Inferior parietal cortex (tissue), 1 donor: ENCODE measurements at regions not wholly inside any gene's neighbourhood (a gene's known extent, or its start where the extent isn't known, plus 50 kb on each side); places are given as distances from the start of the nearest gene placed in this dataset.
"Not testable (repeated sequence)": the region's sequence is repeated elsewhere in the genome, so short reads cannot be mapped to it uniquely, and the experiment has no call there.

Experiments
- DNase-seq: peaks from one replicate; pipeline ENCODE4 v3.0.0-alpha.2; 2016; ENCODE audit errors: extremely low spot score

GRCh38 chr4:133324491-133324890 lies 175.4 kb downstream of the PCDH10 start:
- DNase-seq: no peak

DNA sequence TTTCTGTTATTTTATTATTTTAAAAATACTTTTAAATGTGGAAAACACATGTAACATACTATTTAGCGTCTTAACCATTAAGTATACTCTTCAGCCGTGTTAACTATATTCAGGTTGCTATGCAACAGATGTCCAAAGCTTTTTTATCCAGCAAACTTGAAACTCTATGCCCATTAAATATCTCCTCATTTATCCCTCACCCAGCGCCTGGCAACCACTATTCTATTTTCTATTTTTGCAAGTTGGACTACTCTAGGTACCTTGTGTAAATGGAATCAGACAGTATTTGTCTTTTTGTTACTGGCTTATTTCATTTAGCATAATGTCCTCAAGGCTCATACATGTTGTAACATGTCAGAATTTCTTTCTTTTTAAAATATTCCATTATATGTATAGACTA lies 174.6 kb downstream of the PCDH10 start:
- DNase-seq: no peak

DNA sequence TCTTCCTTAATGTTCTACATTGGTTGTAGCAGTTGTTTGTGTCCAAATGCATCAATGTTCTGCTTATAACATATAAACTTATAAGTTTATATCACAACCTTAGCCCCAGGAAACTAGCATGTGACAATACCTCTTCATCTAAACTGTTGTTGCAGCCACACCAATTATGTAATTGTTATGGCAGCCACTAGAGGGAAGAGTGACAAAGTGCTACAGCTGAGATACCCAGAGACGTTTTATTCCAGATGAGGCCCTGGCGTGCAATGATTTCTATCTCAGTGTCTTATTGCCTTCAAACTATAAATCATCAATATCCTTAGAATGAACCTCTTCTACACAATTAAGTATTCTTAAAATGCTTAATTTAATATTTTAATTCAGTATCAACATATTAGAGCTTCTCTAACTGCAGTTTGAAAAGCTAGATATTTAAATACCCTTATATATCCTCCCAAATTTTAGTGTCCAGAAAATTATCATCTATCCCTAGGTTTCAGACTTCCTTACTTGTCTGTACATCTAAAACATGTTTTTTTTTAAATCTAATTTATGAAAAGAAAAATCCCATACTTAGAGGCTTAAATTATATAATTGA lies 171.6 kb downstream of the PCDH10 start:
- peak; percentile 44 for DNase-seq

- DNase-seq: peak; percentile 51
Observed at GRCh38 chr4:133316909-133317308, 167.8 kb downstream of the PCDH10 start.

- no peak for DNase-seq
Observed at GRCh38 chr4:133314991-133315390, 165.9 kb downstream of the PCDH10 start.

GRCh38 chr4:133287396-133287795 lies 138.3 kb downstream of the PCDH10 start:
- no peak for DNase-seq

DNA sequence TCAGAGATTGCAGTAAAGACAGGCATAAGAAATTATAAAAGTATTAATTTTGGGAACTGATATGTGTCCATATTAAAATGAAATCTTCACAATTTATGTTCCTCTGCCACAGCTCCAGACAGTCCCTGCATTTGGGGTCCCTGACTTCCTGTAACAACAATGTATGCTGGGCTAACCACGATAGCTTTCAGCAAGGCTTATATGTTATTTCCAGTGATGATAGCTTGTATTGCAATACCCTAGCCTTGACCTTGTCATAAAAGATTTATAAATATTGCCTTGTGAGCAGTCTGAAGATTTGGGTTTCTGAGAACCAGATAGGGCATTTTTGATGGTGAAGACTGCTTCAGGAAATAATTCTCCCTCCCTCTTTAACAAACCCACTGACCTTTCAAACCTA lies 129.5 kb downstream of the PCDH10 start:
- DNase-seq: no peak

DNA sequence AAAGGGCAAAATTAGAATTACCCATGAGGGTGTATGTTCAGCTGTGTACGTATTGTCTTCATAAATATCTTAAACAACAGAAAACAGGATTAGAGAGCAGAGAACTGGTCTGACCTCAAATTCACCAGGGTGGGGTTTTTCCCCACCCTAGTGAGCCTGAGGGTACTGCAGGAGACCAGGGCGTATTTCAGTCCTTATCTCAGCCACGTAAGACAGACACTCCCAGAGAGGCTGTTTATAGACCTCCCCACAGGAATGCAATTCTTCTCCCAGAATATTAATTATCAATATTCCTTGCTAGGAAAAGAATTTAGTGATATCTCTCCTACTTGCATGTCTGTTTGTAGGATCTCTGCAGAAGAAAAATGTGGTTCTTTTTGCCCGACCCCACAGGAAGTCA lies 128.8 kb downstream of the PCDH10 start:
- DNase-seq: not testable (repeated sequence)

GRCh38 chr4:133275246-133275645 lies 126.2 kb downstream of the PCDH10 start:
- DNase-seq: no peak

GRCh38 chr4:133273401-133273800 lies 124.3 kb downstream of the PCDH10 start:
- no peak for DNase-seq

DNA sequence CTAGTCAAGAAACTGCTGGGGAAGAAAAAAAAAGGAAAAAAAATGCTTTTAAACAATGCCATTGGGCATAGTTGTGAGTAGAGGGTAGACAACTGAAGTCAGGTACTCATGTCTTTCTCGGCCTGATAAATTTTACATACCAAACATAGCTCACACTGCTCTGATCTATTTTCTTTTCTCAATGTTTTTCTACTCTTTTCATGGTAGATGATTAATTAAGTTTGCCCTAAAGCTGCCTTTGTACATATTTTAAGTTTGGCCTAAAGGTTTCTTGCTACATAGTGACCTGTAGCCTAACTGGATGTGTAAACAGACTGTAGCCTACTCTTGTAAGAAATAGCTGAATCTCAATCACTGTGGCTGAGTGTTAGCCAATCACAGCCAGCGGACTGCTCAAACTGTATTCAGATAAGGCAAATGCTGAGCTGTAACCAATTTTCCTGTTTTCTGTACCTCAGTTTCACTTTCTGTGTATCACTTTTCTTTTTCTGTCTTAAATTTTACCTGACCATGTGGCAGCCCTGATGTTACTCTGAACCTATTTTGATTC lies 121.0 kb downstream of the PCDH10 start:
- no peak for DNase-seq

GRCh38 chr4:133268205-133268604 lies 119.1 kb downstream of the PCDH10 start:
- no peak for DNase-seq

- DNase-seq: not testable (repeated sequence)
Observed at GRCh38 chr4:133267506-133267905, 118.4 kb downstream of the PCDH10 start.

DNA sequence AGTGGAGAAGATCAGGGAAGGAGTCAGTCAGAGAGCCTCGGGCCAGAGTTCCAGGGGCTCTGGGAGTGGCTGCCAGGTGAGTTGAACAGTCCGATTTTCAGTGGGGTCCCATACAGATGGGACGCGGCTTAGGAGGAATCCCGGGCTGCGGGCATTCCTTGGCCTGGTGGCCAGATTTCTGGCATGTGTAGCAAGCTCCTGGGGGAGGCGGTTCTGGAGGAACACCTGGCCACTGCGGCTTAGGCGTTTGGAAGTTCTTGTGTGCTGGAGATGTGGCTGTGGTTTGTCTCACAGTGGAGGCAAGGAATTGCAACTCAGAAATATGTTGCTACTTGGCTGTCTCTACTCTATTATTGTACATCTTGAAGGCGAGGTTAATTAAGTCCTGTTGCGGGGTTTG lies 117.9 kb downstream of the PCDH10 start:
- DNase-seq: not testable (repeated sequence)

- DNase-seq: not testable (repeated sequence)
Observed at GRCh38 chr4:133264251-133264650, 115.2 kb downstream of the PCDH10 start.

- no peak for DNase-seq
Observed at GRCh38 chr4:133263104-133263503, 114.0 kb downstream of the PCDH10 start.

DNA sequence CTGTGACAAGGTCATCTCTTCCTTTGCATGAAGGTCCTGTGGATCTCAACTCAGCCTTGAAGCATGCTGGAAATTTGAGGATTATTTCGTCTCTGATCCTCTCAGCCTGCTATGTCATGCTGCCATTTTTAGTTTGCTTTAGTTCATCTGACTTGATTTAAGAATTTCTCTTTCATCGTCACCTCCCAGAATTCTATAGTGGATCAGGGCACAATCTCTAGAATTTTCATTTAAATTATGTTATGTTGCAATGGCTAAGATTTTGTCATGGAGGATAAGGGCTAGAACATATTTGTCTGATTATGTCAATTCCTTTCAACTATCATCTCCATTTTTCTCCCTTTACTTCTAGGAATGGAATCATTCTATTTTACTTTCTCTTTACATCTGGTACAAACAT lies 98.8 kb downstream of the PCDH10 start:
- no peak for DNase-seq

- no peak for DNase-seq
Observed at GRCh38 chr4:133245226-133245625, 96.1 kb downstream of the PCDH10 start.
